Nephron (organoid): ENCODE measurements at regions not wholly inside any gene's neighbourhood (a gene's known extent, or its start where the extent isn't known, plus 50 kb on each side); places are given as distances from the start of the nearest gene placed in this dataset.

Experiments used
- H3K27ac Mint-ChIP-seq, 3 experiments: 2 replicates each; pipeline ENCODE4 v1.8.0; 2020; ENCODE audit warnings: mixed read lengths in 3 of 3, mild to moderate bottlenecking in 2 of 3, moderate library complexity in 1 of 3
- H3K27me3 Mint-ChIP-seq: 2 replicates; pipeline ENCODE4 v1.8.0; 2021; ENCODE audit warnings: low read depth, mild to moderate bottlenecking, moderate library complexity, mixed read lengths
- H3K36me3 Mint-ChIP-seq: 2 replicates; pipeline ENCODE4 v1.8.0; 2020; ENCODE audit warnings: low read depth, mixed read lengths
- H3K4me1 Mint-ChIP-seq: 2 replicates; pipeline ENCODE4 v1.8.0; 2020; ENCODE audit warnings: mixed read lengths
- H3K4me3 Mint-ChIP-seq, 3 experiments: 2 replicates each; pipeline ENCODE4 v1.8.0; 2020; ENCODE audit warnings: mild to moderate bottlenecking in 3 of 3, mixed read lengths in 3 of 3, moderate library complexity in 2 of 3
- H3K9me3 Mint-ChIP-seq: 2 replicates; pipeline ENCODE4 v1.8.0; 2020; ENCODE audit warnings: mixed read lengths
- TF ChIP-seq, protein P1 (sequence below), 3 experiments: fragments of 200-600 bp; sonication (generic); IDR thresholded peaks; one replicate each; pipeline ENCODE4 v1.5.0; 2021; ENCODE audit warnings: antibody characterized with exemption in 3 of 3; ENCODE audit not compliant: unreplicated experiment in 3 of 3

DNA sequence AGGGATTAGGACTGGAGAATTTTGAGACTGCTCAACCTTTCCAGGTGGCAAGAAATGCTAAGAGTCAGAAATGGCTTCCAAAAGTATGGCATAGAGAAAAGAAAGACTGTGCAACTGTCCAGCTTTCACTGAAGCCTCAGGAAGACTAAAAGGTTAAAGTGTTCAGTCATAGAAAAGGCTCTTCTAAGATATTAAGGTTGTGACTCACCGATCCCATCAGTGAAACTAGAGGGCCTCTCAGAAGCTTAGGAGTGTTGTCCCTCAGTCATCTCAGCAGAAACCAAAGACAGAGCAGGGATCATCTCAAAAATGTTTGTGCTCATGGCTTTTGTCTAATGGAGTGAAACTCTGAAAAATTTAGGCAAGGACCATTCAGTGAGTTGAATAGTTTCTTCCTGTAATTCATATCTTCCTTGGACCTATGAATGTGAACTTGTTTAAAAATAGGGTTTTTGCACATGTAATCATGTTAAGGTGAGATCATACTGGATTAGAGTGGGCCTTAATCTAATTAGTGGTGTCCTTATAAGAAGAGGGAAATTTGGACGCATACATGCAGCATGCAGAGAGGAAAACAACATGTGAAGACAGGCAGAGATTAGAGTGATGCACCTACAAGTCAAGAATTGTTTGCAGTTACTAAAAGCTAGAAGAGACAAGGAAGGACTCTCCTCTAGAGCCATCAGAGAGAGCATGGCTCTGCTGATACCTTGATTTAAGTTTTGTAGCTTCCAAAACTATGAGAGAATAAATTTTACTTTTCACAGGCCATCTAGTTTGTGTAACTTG is 71.3 kb downstream of the RPE65 start:
- no peaks in the 10 kb centered on the region for H3K9me3 Mint-ChIP-seq
- no peaks in the 10 kb centered on the region for H3K36me3 Mint-ChIP-seq
- no peaks in the 10 kb centered on the region for H3K27me3 Mint-ChIP-seq
- H3K4me3 Mint-ChIP-seq = no peak overlapping the region
- H3K27ac Mint-ChIP-seq = no peak overlapping the region
- TF ChIP-seq, protein P1, sequence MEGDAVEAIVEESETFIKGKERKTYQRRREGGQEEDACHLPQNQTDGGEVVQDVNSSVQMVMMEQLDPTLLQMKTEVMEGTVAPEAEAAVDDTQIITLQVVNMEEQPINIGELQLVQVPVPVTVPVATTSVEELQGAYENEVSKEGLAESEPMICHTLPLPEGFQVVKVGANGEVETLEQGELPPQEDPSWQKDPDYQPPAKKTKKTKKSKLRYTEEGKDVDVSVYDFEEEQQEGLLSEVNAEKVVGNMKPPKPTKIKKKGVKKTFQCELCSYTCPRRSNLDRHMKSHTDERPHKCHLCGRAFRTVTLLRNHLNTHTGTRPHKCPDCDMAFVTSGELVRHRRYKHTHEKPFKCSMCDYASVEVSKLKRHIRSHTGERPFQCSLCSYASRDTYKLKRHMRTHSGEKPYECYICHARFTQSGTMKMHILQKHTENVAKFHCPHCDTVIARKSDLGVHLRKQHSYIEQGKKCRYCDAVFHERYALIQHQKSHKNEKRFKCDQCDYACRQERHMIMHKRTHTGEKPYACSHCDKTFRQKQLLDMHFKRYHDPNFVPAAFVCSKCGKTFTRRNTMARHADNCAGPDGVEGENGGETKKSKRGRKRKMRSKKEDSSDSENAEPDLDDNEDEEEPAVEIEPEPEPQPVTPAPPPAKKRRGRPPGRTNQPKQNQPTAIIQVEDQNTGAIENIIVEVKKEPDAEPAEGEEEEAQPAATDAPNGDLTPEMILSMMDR (IDR thresholded peaks at IDR 0.05; ENCODE audit: unreplicated experiment in 3 of 3) = no peak
- H3K4me1 Mint-ChIP-seq = peaks cover 7% of the 10 kb centered on the region

DNA sequence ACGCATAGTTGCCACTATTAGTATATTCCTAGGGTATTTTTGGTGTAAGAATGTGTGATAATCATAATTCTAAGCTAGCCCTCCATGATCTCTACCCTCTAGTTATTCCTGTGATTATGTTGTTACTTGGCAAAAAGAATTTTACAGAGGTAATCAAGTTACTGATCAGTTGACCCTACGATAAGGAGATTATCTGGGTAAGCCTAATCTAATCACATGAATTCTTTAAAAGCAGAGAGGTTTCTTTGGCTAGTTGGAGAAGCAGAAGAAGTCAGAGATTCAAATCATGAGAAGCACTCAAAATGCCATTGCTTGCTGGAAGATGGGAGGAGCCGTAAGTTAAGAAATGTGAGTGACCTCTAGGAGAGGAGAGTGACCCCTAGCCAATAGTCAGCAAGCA is 72.7 kb downstream of the RPE65 start:
- no peak overlapping the region for H3K27ac Mint-ChIP-seq
- no peaks in the 10 kb centered on the region for H3K27me3 Mint-ChIP-seq
- peaks cover 7% of the 10 kb centered on the region for H3K4me1 Mint-ChIP-seq
- H3K9me3 Mint-ChIP-seq = no peaks in the 10 kb centered on the region
- no peaks in the 10 kb centered on the region for H3K36me3 Mint-ChIP-seq
- TF ChIP-seq, protein P1 (IDR thresholded peaks at IDR 0.05; ENCODE audit: unreplicated experiment in 3 of 3) = no peak
- H3K4me3 Mint-ChIP-seq = no peak overlapping the region

DNA sequence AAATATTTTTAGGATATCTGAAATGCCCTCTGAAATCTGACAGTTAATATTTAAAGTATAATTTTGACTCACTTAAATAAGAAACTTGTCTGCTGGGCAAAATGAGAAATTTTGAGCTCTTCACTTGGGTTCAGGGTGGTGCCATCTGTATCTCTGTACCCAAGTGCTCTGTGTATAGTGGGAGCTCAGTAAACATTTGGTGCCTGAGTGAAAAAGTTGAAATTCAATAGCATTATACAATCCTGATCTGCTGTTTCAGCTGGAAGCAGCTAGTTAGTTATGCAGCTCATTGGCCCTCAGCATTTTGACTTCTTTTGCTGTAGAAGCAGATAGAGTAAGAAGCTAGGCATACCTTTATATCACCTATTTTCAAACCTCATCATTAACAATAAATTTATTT is 73.3 kb downstream of the RPE65 start:
- Mint-ChIP-seq H3K4me1 (peaks cover 7% of the 10 kb centered on the region), H3K36me3 (no peaks in the 10 kb centered on the region), H3K9me3 (no peaks in the 10 kb centered on the region), H3K4me3 (no peak overlapping the region), H3K27ac (no peak overlapping the region), H3K27me3 (no peaks in the 10 kb centered on the region)
- TF ChIP-seq, protein P1 (IDR thresholded peaks at IDR 0.05; ENCODE audit: unreplicated experiment in 3 of 3) = no peak

DNA sequence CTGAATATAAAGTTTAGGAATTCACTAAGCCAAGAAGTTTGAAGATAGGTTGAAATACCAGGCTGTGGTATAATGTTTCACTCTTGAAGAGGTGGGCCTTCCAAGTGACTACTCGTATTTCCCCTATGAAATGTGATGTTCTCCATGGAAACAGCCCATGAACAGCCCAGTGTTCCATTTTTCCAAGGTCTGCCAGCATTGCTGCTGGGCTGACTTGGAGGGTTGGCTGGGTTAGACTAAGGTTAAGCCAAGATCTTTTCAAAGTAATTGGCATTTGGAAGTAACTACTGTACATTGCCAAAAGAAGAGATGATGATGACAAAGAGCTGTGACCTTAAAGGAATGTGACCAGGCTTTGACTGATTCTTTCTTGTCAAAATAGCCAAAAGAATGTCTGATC is 73.8 kb downstream of the RPE65 start:
- H3K4me1 Mint-ChIP-seq = peaks cover 7% of the 10 kb centered on the region
- H3K36me3 Mint-ChIP-seq = no peaks in the 10 kb centered on the region
- H3K9me3 Mint-ChIP-seq = no peaks in the 10 kb centered on the region
- H3K4me3 Mint-ChIP-seq = no peak overlapping the region
- H3K27me3 Mint-ChIP-seq = no peaks in the 10 kb centered on the region
- H3K27ac Mint-ChIP-seq = no peak overlapping the region
- TF ChIP-seq, protein P1 (IDR thresholded peaks at IDR 0.05; ENCODE audit: unreplicated experiment in 3 of 3) = no peak

DNA sequence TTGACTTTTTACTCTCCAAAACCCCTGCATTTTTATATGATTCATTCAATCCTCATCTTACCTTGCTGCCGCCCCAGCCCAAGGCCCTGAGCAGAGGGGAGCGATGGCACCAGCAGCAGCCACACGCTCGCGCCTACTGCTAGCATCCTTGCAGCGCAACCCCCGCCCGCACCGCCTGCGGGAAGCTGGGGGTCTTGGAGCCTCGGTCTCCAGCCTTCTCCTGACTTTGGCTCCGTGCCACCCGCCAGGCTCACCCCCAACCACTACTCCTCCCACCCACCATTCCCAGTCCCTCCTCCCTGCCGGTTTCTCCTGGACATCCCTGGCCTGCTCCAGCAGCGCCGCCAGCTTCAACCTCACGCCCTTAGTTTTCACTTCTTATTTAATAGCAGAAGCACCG is 76.6 kb downstream of the RPE65 start:
- Mint-ChIP-seq H3K27me3 (no peaks in the 10 kb centered on the region), H3K36me3 (no peaks in the 10 kb centered on the region), H3K9me3 (no peaks in the 10 kb centered on the region), H3K4me1 (peaks cover 14% of the 10 kb centered on the region), H3K27ac (no peak overlapping the region), H3K4me3 (no peak overlapping the region)
- TF ChIP-seq, protein P1 (IDR thresholded peaks at IDR 0.05; ENCODE audit: unreplicated experiment in 3 of 3) = no peak

DNA sequence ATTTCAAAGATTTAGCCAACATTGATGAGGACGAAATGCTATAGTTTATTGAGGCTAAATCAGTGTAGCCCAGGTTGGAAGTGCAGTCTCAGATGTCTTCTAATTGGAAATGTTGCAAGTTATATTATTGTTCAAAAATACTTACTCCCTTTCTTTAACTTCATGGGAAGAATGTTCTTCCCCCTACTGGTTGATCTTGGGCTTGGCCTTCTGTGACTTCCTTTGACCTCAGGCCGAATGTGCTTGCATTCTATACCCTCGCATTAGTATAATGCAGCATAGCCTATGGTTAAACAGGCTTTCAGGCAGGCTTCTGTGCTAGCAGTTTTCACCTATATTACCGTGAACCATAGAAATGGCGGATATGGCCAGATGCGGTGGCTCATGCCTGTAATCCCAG is 77.3 kb downstream of the RPE65 start:
- peaks cover 14% of the 10 kb centered on the region for H3K4me1 Mint-ChIP-seq
- no peaks in the 10 kb centered on the region for H3K36me3 Mint-ChIP-seq
- H3K4me3 Mint-ChIP-seq = no peak overlapping the region

More for the DNA sequence above, 77.3 kb downstream of the RPE65 start:
- Mint-ChIP-seq H3K27me3 (no peaks in the 10 kb centered on the region), H3K9me3 (no peaks in the 10 kb centered on the region), H3K27ac (no peak overlapping the region)
- TF ChIP-seq, protein P1 (IDR thresholded peaks at IDR 0.05; ENCODE audit: unreplicated experiment in 3 of 3) = no peak
